ENCODE measurements at regions not wholly inside any gene's neighbourhood (a gene's known extent, or its start where the extent isn't known, plus 50 kb on each side); places are given as distances from the start of the nearest gene placed in this dataset.

GRCh38 chr22:26952004-26952403 lies 294.6 kb downstream of the MIAT start:
- TF ChIP-seq, protein P1, sequence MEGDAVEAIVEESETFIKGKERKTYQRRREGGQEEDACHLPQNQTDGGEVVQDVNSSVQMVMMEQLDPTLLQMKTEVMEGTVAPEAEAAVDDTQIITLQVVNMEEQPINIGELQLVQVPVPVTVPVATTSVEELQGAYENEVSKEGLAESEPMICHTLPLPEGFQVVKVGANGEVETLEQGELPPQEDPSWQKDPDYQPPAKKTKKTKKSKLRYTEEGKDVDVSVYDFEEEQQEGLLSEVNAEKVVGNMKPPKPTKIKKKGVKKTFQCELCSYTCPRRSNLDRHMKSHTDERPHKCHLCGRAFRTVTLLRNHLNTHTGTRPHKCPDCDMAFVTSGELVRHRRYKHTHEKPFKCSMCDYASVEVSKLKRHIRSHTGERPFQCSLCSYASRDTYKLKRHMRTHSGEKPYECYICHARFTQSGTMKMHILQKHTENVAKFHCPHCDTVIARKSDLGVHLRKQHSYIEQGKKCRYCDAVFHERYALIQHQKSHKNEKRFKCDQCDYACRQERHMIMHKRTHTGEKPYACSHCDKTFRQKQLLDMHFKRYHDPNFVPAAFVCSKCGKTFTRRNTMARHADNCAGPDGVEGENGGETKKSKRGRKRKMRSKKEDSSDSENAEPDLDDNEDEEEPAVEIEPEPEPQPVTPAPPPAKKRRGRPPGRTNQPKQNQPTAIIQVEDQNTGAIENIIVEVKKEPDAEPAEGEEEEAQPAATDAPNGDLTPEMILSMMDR (IDR thresholded peaks at IDR 0.05; ENCODE audit: insufficient read depth, low read depth, low read length) = no peak
- no peak for TF ChIP-seq EZH2 (IDR thresholded peaks at IDR 0.05; ENCODE audit: insufficient read depth, low read length)

Measured in astrocyte (in vitro differentiated cells and primary cell).